Tibial nerve (tissue), 3 donors: ENCODE measurements at regions not wholly inside any gene's neighbourhood (a gene's known extent, or its start where the extent isn't known, plus 50 kb on each side); places are given as distances from the start of the nearest gene placed in this dataset.

Experiments
- POLR2A ChIP-seq, 2 donors: fragments of 450-650 bp; IDR thresholded peaks; one replicate each; pipeline ENCODE4 v1.6.1; 2017; ENCODE audit warnings: antibody characterized with exemption in 2 of 2, mild to moderate bottlenecking in 2 of 2, moderate library complexity in 2 of 2
- TF ChIP-seq, protein P1 (sequence below), 5 experiments: fragments of 200-600 bp in 3 of 5; fragments of 450-650 bp in 2 of 5; sonication (generic) in 3 of 5; IDR thresholded peaks; one replicate each; pipeline ENCODE4 v1.5.1; 2016 to 2019; ENCODE audit warnings: antibody characterized with exemption in 5 of 5, mild to moderate bottlenecking in 3 of 5, moderate library complexity in 2 of 5

DNA sequence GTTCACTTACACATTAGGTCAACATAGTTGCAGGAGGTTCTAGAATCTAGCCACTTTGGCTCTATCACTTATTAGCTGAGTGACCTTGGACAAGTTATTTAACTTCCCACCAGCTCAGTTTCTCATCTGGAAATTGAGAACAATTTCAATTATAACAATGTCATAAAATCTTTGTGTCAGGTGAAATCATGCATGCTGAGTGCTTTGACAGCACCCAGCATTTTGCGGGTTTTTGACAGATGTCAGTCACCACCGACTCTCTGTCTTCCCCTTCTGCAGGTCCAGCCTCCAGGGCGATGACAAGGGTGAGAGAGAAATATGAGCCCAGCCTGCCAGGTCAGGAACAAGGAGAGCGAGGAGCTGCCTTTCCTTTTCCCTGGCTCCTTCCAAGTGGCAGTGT, 107.1 kb upstream of the TAS2R1 start:
- TF ChIP-seq, protein P1, sequence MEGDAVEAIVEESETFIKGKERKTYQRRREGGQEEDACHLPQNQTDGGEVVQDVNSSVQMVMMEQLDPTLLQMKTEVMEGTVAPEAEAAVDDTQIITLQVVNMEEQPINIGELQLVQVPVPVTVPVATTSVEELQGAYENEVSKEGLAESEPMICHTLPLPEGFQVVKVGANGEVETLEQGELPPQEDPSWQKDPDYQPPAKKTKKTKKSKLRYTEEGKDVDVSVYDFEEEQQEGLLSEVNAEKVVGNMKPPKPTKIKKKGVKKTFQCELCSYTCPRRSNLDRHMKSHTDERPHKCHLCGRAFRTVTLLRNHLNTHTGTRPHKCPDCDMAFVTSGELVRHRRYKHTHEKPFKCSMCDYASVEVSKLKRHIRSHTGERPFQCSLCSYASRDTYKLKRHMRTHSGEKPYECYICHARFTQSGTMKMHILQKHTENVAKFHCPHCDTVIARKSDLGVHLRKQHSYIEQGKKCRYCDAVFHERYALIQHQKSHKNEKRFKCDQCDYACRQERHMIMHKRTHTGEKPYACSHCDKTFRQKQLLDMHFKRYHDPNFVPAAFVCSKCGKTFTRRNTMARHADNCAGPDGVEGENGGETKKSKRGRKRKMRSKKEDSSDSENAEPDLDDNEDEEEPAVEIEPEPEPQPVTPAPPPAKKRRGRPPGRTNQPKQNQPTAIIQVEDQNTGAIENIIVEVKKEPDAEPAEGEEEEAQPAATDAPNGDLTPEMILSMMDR (IDR thresholded peaks at IDR 0.05) = no peak
- no peak for TF ChIP-seq POLR2A (IDR thresholded peaks at IDR 0.05)
